Lower leg skin (tissue), 4 donors: ENCODE measurements at regions not wholly inside any gene's neighbourhood (a gene's known extent, or its start where the extent isn't known, plus 50 kb on each side); places are given as distances from the start of the nearest gene placed in this dataset.

Experiments
- DNase-seq, 2 donors: peaks; one replicate each; pipeline ENCODE4 v3.0.0-alpha.2; 2019; ENCODE audit warnings: low spot score in 2 of 2
- H3K4me3 ChIP-seq: fragments of 200-600 bp; sonication (generic); 2 replicates; pipeline ENCODE4 v1.5.1; 2017; ENCODE audit warnings: mild to moderate bottlenecking, low read depth; ENCODE audit not compliant: poor library complexity, severe bottlenecking
- POLR2A ChIP-seq, 2 donors: fragments of 450-650 bp; IDR thresholded peaks; one replicate each; pipeline ENCODE4 v1.6.1; 2016 to 2017; ENCODE audit warnings: antibody characterized with exemption in 2 of 2, mild to moderate bottlenecking in 1 of 2, moderate library complexity in 1 of 2
- WGBS, 2 donors: methylation state at CpG; one replicate each; pipeline ENCODE4 v1.1.5; 2018; 5-methylcytosine and 5-hydroxymethylcytosine counted together
- intact Hi-C: fragments of 100-400 bp; cut with DNase I; formaldehyde crosslinking; loops from one replicate; pipeline ENCODE4 v1.15.0; 2023; ENCODE audit warnings: low total_unique reads
- TF ChIP-seq, protein P1 (sequence below), 3 donors: fragments of 450-650 bp; IDR thresholded peaks; one replicate each; pipeline ENCODE4 v1.5.1; 2016; ENCODE audit warnings: antibody characterized with exemption in 3 of 3, mild to moderate bottlenecking in 3 of 3, moderate library complexity in 2 of 3

GRCh38 chr4:129428454-129428853, 332.5 kb downstream of the C4orf33 start:
- intact Hi-C loops = loop anchor here (5.0 kb wide), 1 partner anchor 1434 kb away; no protein-coding TSS in a partner anchor
- WGBS, 2 donors = 48 to 55% methylated on average over 2 of the region's 2 CpGs
- TF ChIP-seq POLR2A (IDR thresholded peaks at IDR 0.05) = no peak
- TF ChIP-seq, protein P1, sequence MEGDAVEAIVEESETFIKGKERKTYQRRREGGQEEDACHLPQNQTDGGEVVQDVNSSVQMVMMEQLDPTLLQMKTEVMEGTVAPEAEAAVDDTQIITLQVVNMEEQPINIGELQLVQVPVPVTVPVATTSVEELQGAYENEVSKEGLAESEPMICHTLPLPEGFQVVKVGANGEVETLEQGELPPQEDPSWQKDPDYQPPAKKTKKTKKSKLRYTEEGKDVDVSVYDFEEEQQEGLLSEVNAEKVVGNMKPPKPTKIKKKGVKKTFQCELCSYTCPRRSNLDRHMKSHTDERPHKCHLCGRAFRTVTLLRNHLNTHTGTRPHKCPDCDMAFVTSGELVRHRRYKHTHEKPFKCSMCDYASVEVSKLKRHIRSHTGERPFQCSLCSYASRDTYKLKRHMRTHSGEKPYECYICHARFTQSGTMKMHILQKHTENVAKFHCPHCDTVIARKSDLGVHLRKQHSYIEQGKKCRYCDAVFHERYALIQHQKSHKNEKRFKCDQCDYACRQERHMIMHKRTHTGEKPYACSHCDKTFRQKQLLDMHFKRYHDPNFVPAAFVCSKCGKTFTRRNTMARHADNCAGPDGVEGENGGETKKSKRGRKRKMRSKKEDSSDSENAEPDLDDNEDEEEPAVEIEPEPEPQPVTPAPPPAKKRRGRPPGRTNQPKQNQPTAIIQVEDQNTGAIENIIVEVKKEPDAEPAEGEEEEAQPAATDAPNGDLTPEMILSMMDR (IDR thresholded peaks at IDR 0.05) = no peak
- no peak for DNase-seq
- H3K4me3 ChIP-seq = no peak overlapping the region

DNA sequence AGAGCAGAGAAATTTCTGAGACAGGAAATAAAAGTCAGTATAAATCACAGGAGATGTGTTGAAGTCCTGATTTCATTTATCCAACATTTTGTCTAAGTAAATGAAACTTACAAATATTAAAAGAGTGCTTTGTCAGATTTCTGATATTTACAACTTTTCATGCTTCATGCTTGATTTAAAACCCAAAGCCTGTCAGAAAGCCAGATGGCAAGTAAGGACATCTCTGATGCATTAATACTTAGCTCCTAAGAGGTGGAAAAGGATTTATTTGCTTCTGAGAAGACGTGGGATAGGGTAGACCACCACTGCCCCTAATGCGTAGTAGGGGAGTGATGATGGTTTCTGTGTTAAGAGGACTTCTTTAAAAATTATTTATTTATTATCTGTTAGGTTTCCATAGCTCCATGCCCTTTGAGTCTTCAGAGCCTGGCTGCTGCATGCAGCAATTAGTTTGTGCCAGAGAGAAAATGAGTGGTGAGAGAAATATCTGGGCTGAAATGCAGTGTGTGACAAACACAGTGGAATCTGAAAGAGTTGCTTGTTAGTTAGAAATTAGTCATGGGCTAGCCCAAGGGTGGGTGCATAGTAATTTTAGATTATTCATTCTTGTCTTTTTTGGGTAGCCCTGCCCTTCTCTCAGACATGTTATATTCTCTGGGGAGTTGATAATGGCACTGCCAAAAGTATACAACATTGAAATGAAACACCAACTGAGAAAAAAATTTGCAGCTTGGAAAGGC, 333.8 kb downstream of the C4orf33 start:
- TF ChIP-seq, protein P1 (IDR thresholded peaks at IDR 0.05) = no peak
- no peak for TF ChIP-seq POLR2A (IDR thresholded peaks at IDR 0.05)
- WGBS, 2 donors = 20 to 23% methylated on average over 2 of the region's 2 CpGs
- intact Hi-C loops = loop anchor here (5.0 kb wide), 1 partner anchor 1433 kb away; no protein-coding TSS in a partner anchor

GRCh38 chr4:129437347-129437746, 341.4 kb downstream of the C4orf33 start:
- 89 to 92% methylated on average over 4 of the region's 4 CpGs for WGBS, 2 donors
- H3K4me3 ChIP-seq = no peak overlapping the region
- TF ChIP-seq, protein P1 (IDR thresholded peaks at IDR 0.05) = no peak
- TF ChIP-seq POLR2A (IDR thresholded peaks at IDR 0.05) = no peak
- intact Hi-C loops = no loop called here
- no peak for DNase-seq

More for the DNA sequence above, 333.8 kb downstream of the C4orf33 start:
- DNase-seq = no peak
- H3K4me3 ChIP-seq = no peak overlapping the region

DNA sequence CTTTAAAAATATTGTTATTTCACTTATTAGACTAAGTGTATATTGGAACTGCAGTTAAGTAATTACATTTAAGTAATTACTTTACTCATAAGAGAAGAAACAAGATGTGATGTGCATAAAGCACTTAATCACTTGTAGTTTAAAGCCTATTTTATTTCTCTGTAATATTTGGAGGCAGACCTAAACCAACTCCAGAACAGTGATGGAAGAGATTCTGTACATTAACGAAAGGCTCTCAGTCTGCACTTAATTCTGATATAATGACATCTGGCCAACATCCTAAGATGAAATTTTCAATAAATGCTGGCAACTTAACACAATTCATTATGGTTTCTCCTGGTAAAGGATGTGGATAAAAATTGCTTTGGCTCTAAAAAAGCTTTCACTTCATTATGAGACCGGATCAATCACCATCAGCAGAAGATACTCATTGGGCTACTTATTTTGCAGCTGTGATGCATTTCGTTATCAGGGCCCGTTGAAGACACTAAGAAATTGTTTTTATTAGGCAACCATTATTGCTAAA, 342.6 kb downstream of the C4orf33 start:
- no peak overlapping the region for H3K4me3 ChIP-seq
- intact Hi-C loops = no loop called here
- DNase-seq = no peak
- WGBS, 2 donors = 52 to 64% methylated on average over 4 of the region's 4 CpGs
- TF ChIP-seq, protein P1 (IDR thresholded peaks at IDR 0.05) = no peak
- TF ChIP-seq POLR2A (IDR thresholded peaks at IDR 0.05) = no peak

DNA sequence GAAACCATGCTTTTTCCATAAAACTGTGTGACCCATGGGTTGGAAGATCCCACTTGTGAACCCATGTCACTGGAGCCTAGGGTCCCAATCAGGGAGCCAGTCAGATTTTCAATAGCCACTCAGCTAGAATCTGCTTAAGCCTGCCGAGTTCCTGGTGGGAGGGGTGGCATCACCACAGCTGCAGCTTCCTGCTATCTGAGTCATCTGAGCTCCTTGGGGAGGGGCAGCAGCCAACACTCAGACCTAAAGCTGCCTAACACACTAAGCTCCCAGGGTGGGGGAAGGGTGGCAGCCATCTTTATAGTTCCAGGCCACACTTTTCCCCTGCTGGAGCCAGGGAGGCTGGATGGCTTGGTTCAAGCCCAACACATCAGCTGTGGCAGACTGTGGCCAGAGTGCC, 350.1 kb downstream of the C4orf33 start:
- intact Hi-C loops = no loop called here
- H3K4me3 ChIP-seq = no peak overlapping the region
- 43 to 67% methylated on average over 1 of the region's 1 CpG for whole genome bisulfite sequencing, 2 donors
- DNase-seq = no peak
- TF ChIP-seq POLR2A (IDR thresholded peaks at IDR 0.05) = no peak
- TF ChIP-seq, protein P1 (IDR thresholded peaks at IDR 0.05) = no peak
